GM12864 (cell line): ENCODE measurements at regions not wholly inside any gene's neighbourhood (a gene's known extent, or its start where the extent isn't known, plus 50 kb on each side); places are given as distances from the start of the nearest gene placed in this dataset.
A peak's percentile ranks its signal among the peaks of the same experiment; 100 is the strongest.
"Not testable (repeated sequence)": the region's sequence is repeated elsewhere in the genome, so short reads cannot be mapped to it uniquely, and the experiment has no call there.

Source experiments
- DNase-seq: peaks from one replicate; pipeline ENCODE4 v3.0.0-alpha.2; 2011; ENCODE audit warnings: low read depth
- H3K4me3 ChIP-seq: 2 replicates; pipeline ENCODE4 v1.5.1; 2011; ENCODE audit warnings: mild to moderate bottlenecking, low read depth, low read length, control low read depth
- CTCF ChIP-seq: IDR thresholded peaks from 2 replicates; pipeline ENCODE4 v1.5.1; 2011; ENCODE audit warnings: low read depth, mild to moderate bottlenecking, moderate library complexity, low read length, control low read depth, inconsistent platforms; ENCODE audit errors: missing control alignments

- TF ChIP-seq CTCF: no peak
- H3K4me3 ChIP-seq: no peak overlapping the region
- DNase-seq: no peak
Observed at GRCh38 chr1:239979456-239979855, 112.2 kb upstream of the FMN2 start.

GRCh38 chr1:239982762-239983161 is 108.9 kb upstream of the FMN2 start:
- DNase-seq: no peak
- no peak for TF ChIP-seq CTCF
- H3K4me3 ChIP-seq: no peak overlapping the region

GRCh38 chr1:239985044-239985443 is 106.6 kb upstream of the FMN2 start:
- TF ChIP-seq CTCF: no peak
- no peak overlapping the region for H3K4me3 ChIP-seq
- DNase-seq: no peak

- H3K4me3 ChIP-seq: no peak overlapping the region
- peak; percentile 64 for TF ChIP-seq CTCF
- no peak for DNase-seq
Observed at GRCh38 chr1:239987103-239987745, 104.5 kb upstream of the FMN2 start.

- H3K4me3 ChIP-seq: no peak overlapping the region
- TF ChIP-seq CTCF: no peak
- no peak for DNase-seq
Observed at GRCh38 chr1:239989990-239990389, 101.7 kb upstream of the FMN2 start.

GRCh38 chr1:239992566-239992965 is 99.1 kb upstream of the FMN2 start:
- H3K4me3 ChIP-seq, DNase-seq: not testable (repeated sequence)

GRCh38 chr1:239993366-239993765 is 98.3 kb upstream of the FMN2 start:
- H3K4me3 ChIP-seq: no peak overlapping the region
- DNase-seq: no peak
- no peak for TF ChIP-seq CTCF

- H3K4me3 ChIP-seq: no peak overlapping the region
- DNase-seq: no peak
- TF ChIP-seq CTCF: no peak
Observed at GRCh38 chr1:239995281-239995680, 96.4 kb upstream of the FMN2 start.
